HFF-Myc (cell line): ENCODE measurements at regions not wholly inside any gene's neighbourhood (a gene's known extent, or its start where the extent isn't known, plus 50 kb on each side); places are given as distances from the start of the nearest gene placed in this dataset.

Experiments
- DNase-seq: peaks from one replicate; pipeline ENCODE4 v3.0.0-alpha.2; 2011; ENCODE audit warnings: low read depth; ENCODE audit errors: extremely low read depth
- H3K4me3 ChIP-seq: replicated peaks from 2 replicates; pipeline ENCODE4 v1.5.1; 2011; ENCODE audit warnings: low read depth, mild to moderate bottlenecking, control low read depth, low read length
- TF ChIP-seq, protein P1 (sequence below): IDR thresholded peaks from 2 replicates; pipeline ENCODE4 v1.5.1; 2012; ENCODE audit warnings: mild to moderate bottlenecking, low read depth, low read length, control low read depth; ENCODE audit errors: missing control alignments

DNA sequence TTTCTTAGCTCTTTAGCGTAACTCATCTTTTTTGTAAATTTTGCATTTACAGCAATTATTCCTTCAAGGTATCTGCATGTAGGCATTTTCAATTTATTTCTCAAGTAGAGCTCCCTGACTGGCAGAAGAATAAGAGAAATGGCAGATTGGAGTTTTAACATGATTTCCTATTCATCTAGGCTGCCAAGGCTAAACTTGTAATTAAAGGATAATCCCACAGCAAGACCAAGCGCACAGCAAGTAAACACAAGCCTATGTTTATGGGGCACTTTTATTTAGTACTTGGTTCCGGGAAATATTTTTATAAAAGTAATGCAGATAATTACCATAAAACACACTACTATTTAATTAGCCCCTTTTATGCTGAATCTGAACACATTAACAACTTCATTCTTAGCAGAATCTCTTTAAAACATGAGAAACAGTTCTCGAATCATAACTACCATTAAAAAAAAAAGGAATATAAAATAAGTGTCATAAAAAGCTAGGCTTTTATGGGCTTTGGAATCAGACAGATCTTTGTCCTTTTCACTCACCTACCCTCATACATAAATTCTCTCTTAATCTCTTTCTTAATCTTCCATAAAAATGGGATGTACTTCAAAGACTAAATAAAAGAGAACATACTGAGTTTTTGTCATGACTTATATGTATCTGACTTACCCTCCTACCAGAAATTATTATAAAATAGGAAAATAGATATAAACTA lies 961.6 kb upstream of the MIR17HG start:
- TF ChIP-seq, protein P1, sequence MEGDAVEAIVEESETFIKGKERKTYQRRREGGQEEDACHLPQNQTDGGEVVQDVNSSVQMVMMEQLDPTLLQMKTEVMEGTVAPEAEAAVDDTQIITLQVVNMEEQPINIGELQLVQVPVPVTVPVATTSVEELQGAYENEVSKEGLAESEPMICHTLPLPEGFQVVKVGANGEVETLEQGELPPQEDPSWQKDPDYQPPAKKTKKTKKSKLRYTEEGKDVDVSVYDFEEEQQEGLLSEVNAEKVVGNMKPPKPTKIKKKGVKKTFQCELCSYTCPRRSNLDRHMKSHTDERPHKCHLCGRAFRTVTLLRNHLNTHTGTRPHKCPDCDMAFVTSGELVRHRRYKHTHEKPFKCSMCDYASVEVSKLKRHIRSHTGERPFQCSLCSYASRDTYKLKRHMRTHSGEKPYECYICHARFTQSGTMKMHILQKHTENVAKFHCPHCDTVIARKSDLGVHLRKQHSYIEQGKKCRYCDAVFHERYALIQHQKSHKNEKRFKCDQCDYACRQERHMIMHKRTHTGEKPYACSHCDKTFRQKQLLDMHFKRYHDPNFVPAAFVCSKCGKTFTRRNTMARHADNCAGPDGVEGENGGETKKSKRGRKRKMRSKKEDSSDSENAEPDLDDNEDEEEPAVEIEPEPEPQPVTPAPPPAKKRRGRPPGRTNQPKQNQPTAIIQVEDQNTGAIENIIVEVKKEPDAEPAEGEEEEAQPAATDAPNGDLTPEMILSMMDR, result no peak
- DNase-seq, result no peak
- no peak overlapping the region for H3K4me3 ChIP-seq

DNA sequence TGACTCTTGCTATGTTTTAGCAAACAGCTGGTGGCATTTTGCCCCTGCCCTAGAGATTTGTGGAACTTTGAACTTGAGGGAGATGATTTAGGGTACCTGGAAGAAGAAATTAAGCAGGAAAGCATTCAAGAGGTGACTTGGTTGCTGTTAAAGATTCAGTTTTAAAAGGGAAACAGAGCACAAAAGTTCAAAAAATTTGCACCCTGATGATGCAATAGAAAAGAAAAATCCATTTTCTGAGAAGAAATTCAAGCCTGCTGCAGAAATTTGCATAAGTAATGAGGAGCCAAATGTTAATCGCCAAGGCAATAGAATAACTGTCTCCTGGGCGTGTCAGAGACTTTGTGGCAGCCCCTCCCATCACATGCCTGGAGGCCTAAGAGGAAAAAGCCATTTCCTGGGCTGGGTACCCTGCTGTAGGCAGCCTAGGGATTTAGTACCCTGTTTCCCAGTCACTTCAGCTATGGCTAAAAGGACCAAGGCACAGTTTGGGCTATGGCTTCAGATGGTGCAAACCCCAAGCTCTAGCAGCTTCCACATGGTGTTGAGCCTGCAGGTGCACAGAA lies 958.5 kb upstream of the MIR17HG start:
- no peak for DNase-seq
- H3K4me3 ChIP-seq, result no peak overlapping the region
- TF ChIP-seq, protein P1, result no peak

DNA sequence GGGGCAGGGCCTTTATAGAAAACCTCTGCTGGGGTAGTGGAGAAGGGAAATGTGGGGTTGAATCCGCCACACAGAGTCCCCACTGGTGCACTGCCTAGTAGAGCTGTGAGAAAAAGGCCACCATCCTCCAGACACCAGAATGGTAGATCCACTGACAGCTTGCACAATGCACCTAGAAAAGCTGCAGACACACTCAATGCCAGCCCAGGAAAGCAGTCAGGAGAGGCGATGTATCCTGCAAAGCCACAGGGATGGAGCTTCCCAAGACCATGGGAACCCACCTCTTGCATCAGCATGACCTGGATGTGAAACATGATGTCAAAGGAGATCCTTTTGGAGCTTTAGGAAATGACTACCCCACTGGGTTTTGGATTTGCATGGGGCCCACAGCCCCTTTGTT lies 958.0 kb upstream of the MIR17HG start:
- DNase-seq, result no peak
- TF ChIP-seq, protein P1, result no peak
- H3K4me3 ChIP-seq, result no peak overlapping the region

DNA sequence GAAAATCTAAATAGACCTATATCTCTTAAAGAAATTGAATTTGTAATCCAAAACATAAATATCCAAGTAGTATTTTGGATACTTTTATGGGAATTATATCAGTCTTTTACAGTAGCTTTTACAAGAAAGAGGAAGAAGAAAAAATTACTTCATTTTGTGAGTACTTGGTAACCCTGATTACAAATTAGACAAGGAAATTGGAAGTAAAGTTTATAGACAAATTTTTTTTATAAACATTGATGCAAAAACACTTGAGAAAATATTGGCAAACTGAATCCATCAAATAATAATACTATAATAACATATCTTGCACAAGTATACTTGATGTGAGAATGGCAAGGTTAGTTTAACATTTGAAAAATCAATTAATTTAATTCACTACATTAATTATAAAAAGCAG lies 954.1 kb upstream of the MIR17HG start:
- TF ChIP-seq, protein P1, result no peak
- no peak for DNase-seq

DNA sequence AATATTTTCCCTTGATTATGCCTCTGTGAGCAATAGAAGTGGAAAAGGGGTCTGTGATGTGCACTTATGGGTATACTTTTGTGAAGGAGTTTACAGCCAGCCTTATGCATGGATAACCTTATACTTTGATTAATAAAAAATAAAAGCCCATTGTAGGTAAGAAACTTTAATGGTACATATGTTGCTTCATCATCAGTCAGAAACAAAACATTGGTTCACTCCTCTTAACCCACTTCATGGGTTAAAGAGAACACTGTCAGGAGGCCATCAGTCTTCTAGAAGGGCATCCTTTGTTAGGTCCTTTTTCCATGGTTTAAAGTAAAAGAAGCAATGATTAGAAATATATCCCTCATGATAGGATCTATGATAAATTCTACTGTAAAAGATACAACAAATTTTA lies 952.1 kb upstream of the MIR17HG start:
- DNase-seq, result no peak
- TF ChIP-seq, protein P1, result no peak
- no peak overlapping the region for H3K4me3 ChIP-seq

More for the DNA sequence above, 954.1 kb upstream of the MIR17HG start:
- no peak overlapping the region for H3K4me3 ChIP-seq

DNA sequence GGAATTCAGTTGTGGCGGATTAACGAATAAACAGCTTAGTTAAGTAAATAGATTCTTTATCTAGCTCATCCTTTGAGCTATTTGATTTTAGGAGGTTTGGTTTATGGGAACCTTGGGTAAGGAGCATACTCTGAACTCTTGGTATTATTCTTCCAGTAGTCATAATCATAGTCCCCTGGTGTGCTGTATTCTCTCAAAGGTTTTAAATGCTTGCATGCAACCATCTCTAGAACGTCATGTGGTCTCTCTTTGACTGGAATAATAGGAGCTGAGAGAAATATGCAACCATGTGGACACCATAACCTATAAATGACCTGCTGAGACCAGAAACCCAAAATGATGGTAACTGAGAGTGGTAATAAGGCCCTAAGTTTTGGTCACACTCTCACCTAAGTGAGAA lies 951.6 kb upstream of the MIR17HG start:
- DNase-seq, result no peak
- TF ChIP-seq, protein P1, result no peak
- H3K4me3 ChIP-seq, result no peak overlapping the region
